ENCODE measurements at regions not wholly inside any gene's neighbourhood (a gene's known extent, or its start where the extent isn't known, plus 50 kb on each side); places are given as distances from the start of the nearest gene placed in this dataset.
A peak's percentile ranks its signal among the peaks of the same experiment; 100 is the strongest.

- Histone ChIP-seq H2BK20ac (ENCODE audit: low read depth, low read length, poor library complexity, severe bottlenecking) (no peak overlapping the region), H3K23me2 (ENCODE audit: insufficient read length, low read depth, low read length, poor library complexity, severe bottlenecking) (no peaks in the 10 kb centered on the region), H3K4me1 (ENCODE audit: insufficient read depth, low read length) (no peaks in the 10 kb centered on the region; the same call in 1 of the 2 replicates), H3K79me1 (ENCODE audit: insufficient read depth, low read depth, low read length, poor library complexity, severe bottlenecking) (no peaks in the 10 kb centered on the region), H4K5ac (ENCODE audit: insufficient read length, low read depth, low read length) (no peak overlapping the region), H3K4me2 (ENCODE audit: insufficient read depth, insufficient read length, low read length) (no peak overlapping the region), H3K9ac (ENCODE audit: extremely low read depth, insufficient read length, low read length) (no peak overlapping the region), H3K4ac (ENCODE audit: low read depth, low read length) (no peak overlapping the region), H2BK15ac (ENCODE audit: low read depth, low read length) (no peak overlapping the region), H3K27me3 (ENCODE audit: insufficient read depth, low read length) (no peaks in the 10 kb centered on the region), H3K27ac (ENCODE audit: insufficient read length, low read depth, low read length) (no peak overlapping the region), H3T11ph (ENCODE audit: low read length) (no peak overlapping the region), H2BK12ac (ENCODE audit: insufficient read length, low read depth, low read length) (no peak overlapping the region), H3K56ac (ENCODE audit: insufficient read length, low read depth, low read length) (no peak overlapping the region), H2AK5ac (ENCODE audit: insufficient read length, low read length) (no peak overlapping the region), H4K91ac (ENCODE audit: insufficient read length, low read depth, low read length) (no peak overlapping the region), H3K18ac (ENCODE audit: insufficient read length, low read depth, low read length) (no peak overlapping the region), H2BK120ac (ENCODE audit: low read depth, low read length, poor library complexity, severe bottlenecking) (no peak overlapping the region), H3K79me2 (ENCODE audit: insufficient read depth, low read length) (no peaks in the 10 kb centered on the region), H3K23ac (ENCODE audit: insufficient read length, low read depth, low read length) (no peak overlapping the region), H2AFZ (ENCODE audit: low read length) (no peak overlapping the region), H4K8ac (replicated peaks; ENCODE audit: insufficient read length, low read depth, low read length) (no peak overlapping the region), H3K9me3 (ENCODE audit: control insufficient read depth, low read depth, low read length) (no peaks in the 10 kb centered on the region), H2BK5ac (ENCODE audit: insufficient read length, low read length) (no peak overlapping the region), H4K20me1 (ENCODE audit: control insufficient read depth, insufficient read depth, insufficient read length) (no peaks in the 10 kb centered on the region), H3K14ac (ENCODE audit: insufficient read depth, low read length) (no peak overlapping the region)
- TF ChIP-seq CTCF (conservative IDR thresholded peaks at IDR 0.05), result no peak
- 0 out of 7 replicates have a peak overlapping the region, but pooled peaks of 1 of the 3 experiments have one; percentile 20 for H3K27ac Mint-ChIP-seq
- H3K27me3 Mint-ChIP-seq (ENCODE audit: low read depth), result no peaks in the 10 kb centered on the region
- peaks cover 10 to 20% of the 10 kb centered on the region in 2 experiments for H3K4me1 Mint-ChIP-seq
- no peaks in the 10 kb centered on the region for H3K36me3 Mint-ChIP-seq (ENCODE audit: insufficient read depth in 1 of 3, low read depth in 3 of 3)
- no CpG with 5 or more reads among the region's 7 CpGs for WGBS (ENCODE audit: extremely low coverage, insufficient read length, low lambda C conversion rate)
- H3K9me3 Mint-ChIP-seq, result no peaks in the 10 kb centered on the region
- H3K4me3 Mint-ChIP-seq, result no peak overlapping the region
- no peak for DNase-seq
Measured at GRCh38 chr2:145563741-145564615, 1044.1 kb upstream of the ZEB2 start.
